H1 (cell line): ENCODE measurements at regions not wholly inside any gene's neighbourhood (a gene's known extent, or its start where the extent isn't known, plus 50 kb on each side); places are given as distances from the start of the nearest gene placed in this dataset.

Experiments
- CTCF ChIA-PET: fragments of 300-600 bp; sonication (Branson Sonifier 250); formaldehyde crosslinking; loops from one replicate; lab custom pipeline; 2021; ENCODE audit not compliant: partially characterized antibody; lab: Charles Lee
- POLR2A ChIA-PET: fragments of 300-600 bp; sonication (Branson Sonifier 250); formaldehyde crosslinking; loops from one replicate; lab custom pipeline; 2021; ENCODE audit warnings: inconsistent platforms; ENCODE audit not compliant: partially characterized antibody; lab: Charles Lee
- DNase-seq, 2 experiments: peaks; one replicate each; pipeline versions ENCODE4 v3.0.0 to v3.0.0-alpha.2; 2010 to 2022; ENCODE audit warnings: low spot score in 2 of 2, low read depth in 1 of 2, mixed read lengths in 1 of 2
- FAIRE-seq: peaks from 2 replicates; lab custom pipeline; 2011; peaks lifted over from hg19 to GRCh38; lab: Jason Lieb, UNC
- H2AFZ ChIP-seq: 2 replicates; pipeline ENCODE4 v1.8.1; 2012; ENCODE audit warnings: low read length, inconsistent platforms
- H2AK5ac ChIP-seq: 2 replicates; pipeline ENCODE4 v1.6.1; 2013; ENCODE audit warnings: low read depth, low read length
- H2BK120ac ChIP-seq: replicated peaks from 2 replicates; pipeline ENCODE3; 2013; ENCODE audit warnings: low read depth, low read length, inconsistent platforms
- H2BK12ac ChIP-seq: 2 replicates; pipeline ENCODE4 v1.6.1; 2013; ENCODE audit warnings: low read depth, low read length
- H2BK15ac ChIP-seq: 2 replicates; pipeline ENCODE4 v1.6.1; 2013; ENCODE audit warnings: low read length
- H2BK20ac ChIP-seq: 2 replicates; pipeline ENCODE4 v1.6.1; 2013; ENCODE audit warnings: low read length
- H2BK5ac ChIP-seq: 2 replicates; pipeline ENCODE4 v1.6.1; 2013; ENCODE audit warnings: low read depth, low read length
- H3K14ac ChIP-seq: 2 replicates; pipeline ENCODE4 v1.6.1; 2013; ENCODE audit warnings: inconsistent platforms; ENCODE audit not compliant: insufficient read length
- H3K18ac ChIP-seq: 2 replicates; pipeline ENCODE4 v1.6.1; 2013; ENCODE audit warnings: low read length; ENCODE audit errors: extremely low read depth
- H3K23ac ChIP-seq: 2 replicates; pipeline ENCODE4 v1.6.1; 2013; ENCODE audit warnings: inconsistent platforms; ENCODE audit not compliant: insufficient read length
- H3K23me2 ChIP-seq: 2 replicates; pipeline ENCODE4 v1.6.1; 2013; ENCODE audit warnings: low read depth, low read length
- H3K27ac ChIP-seq: 2 replicates; pipeline ENCODE4 v1.6.1; 2011; ENCODE audit warnings: low read depth, low read length, inconsistent platforms
- H3K27me3 ChIP-seq, 4 experiments: replicated peaks in 1 of 4; 1 replicate in 1 of 4; 2 replicates in 3 of 4; pipeline versions ENCODE4 v1.6.1 to v1.8.1; 2011 to 2013; ENCODE audit warnings: low read length in 3 of 4, mild to moderate bottlenecking in 3 of 4, inconsistent platforms in 2 of 4, mixed read lengths in 2 of 4, moderate library complexity in 1 of 4; ENCODE audit not compliant: control insufficient read depth in 3 of 4, insufficient read depth in 3 of 4; ENCODE audit errors: extremely low read depth in 1 of 4
- H3K36me3 ChIP-seq, 4 experiments: 2 replicates each; pipeline versions ENCODE4 v1.6.1 to v1.8.1; 2011 to 2013; ENCODE audit warnings: mild to moderate bottlenecking in 4 of 4, low read length in 3 of 4, moderate library complexity in 2 of 4, control low read depth in 1 of 4, inconsistent platforms in 1 of 4; ENCODE audit not compliant: insufficient read depth in 4 of 4, control insufficient read depth in 2 of 4
- H3K4ac ChIP-seq: replicated peaks from 2 replicates; pipeline ENCODE3; 2013; ENCODE audit warnings: low read length, low read depth, mixed read lengths, inconsistent platforms; ENCODE audit not compliant: insufficient read length
- H3K4me1 ChIP-seq, 4 experiments: replicated peaks in 1 of 4; 1 replicate in 1 of 4; 2 replicates in 3 of 4; pipeline versions ENCODE4 v1.6.1 to v1.8.1; 2011 to 2013; ENCODE audit warnings: low read length in 3 of 4, inconsistent platforms in 2 of 4, mixed read lengths in 1 of 4; ENCODE audit not compliant: insufficient read depth in 4 of 4, control insufficient read depth in 3 of 4
- H3K4me2 ChIP-seq, 2 experiments: 2 replicates each; pipeline versions ENCODE4 v1.6.1 to v1.8.1; 2011 to 2013; ENCODE audit warnings: low read depth in 2 of 2, low read length in 2 of 2, control low read depth in 1 of 2, inconsistent platforms in 1 of 2, mild to moderate bottlenecking in 1 of 2; ENCODE audit not compliant: insufficient read depth in 1 of 2
- H3K4me3 ChIP-seq, 4 experiments: fragments of 200-600, 300-600 bp in 1 of 4; sonication (generic), shearing (Covaris generic), sonication (Bioruptor Twin) in 1 of 4; 2 replicates each; pipeline versions ENCODE4 v1.5.1 to v1.8.1; 2011 to 2016; ENCODE audit warnings: low read length in 4 of 4, low read depth in 3 of 4, control low read depth in 2 of 4, inconsistent platforms in 2 of 4, mild to moderate bottlenecking in 2 of 4, mixed read lengths in 1 of 4, moderate library complexity in 1 of 4; ENCODE audit not compliant: insufficient read depth in 2 of 4; ENCODE audit errors: extremely low read depth in 1 of 4
- H3K56ac ChIP-seq: replicated peaks from 2 replicates; pipeline ENCODE3; 2013; ENCODE audit warnings: low read depth, mild to moderate bottlenecking, mixed read lengths, low read length, inconsistent platforms; ENCODE audit not compliant: insufficient read length
- H3K79me1 ChIP-seq: 2 replicates; pipeline ENCODE4 v1.6.1; 2013; ENCODE audit warnings: low read depth, low read length, control low read depth
- H3K79me2 ChIP-seq, 2 experiments: 2 replicates each; pipeline versions ENCODE4 v1.6.1 to v1.8.1; 2012 to 2013; ENCODE audit warnings: low read length in 2 of 2, mild to moderate bottlenecking in 2 of 2, inconsistent platforms in 1 of 2; ENCODE audit not compliant: insufficient read depth in 2 of 2, control insufficient read depth in 1 of 2
- H3K9ac ChIP-seq, 4 experiments: replicated peaks in 1 of 4; 1 replicate in 1 of 4; 2 replicates in 3 of 4; pipeline versions ENCODE4 v1.6.1 to v1.8.1; 2011 to 2013; ENCODE audit warnings: low read depth in 3 of 4, low read length in 3 of 4, control low read depth in 2 of 4, mild to moderate bottlenecking in 2 of 4, moderate library complexity in 2 of 4, inconsistent platforms in 1 of 4; ENCODE audit errors: extremely low read depth in 1 of 4
- H3K9me3 ChIP-seq, 2 experiments: 2 replicates each; pipeline versions ENCODE4 v1.6.1 to v1.8.1; 2012 to 2013; ENCODE audit warnings: mild to moderate bottlenecking in 2 of 2, moderate library complexity in 2 of 2, control low read depth in 1 of 2, inconsistent platforms in 1 of 2, low read depth in 1 of 2, low read length in 1 of 2, mixed read lengths in 1 of 2; ENCODE audit not compliant: insufficient read depth in 2 of 2
- H4K20me1 ChIP-seq, 2 experiments: replicated peaks in 1 of 2; 2 replicates each; pipeline versions ENCODE3 to v1.8.1; 2011 to 2013; ENCODE audit warnings: inconsistent platforms in 2 of 2, low read length in 2 of 2, mild to moderate bottlenecking in 1 of 2; ENCODE audit not compliant: insufficient read depth in 2 of 2, control insufficient read depth in 1 of 2
- H4K5ac ChIP-seq: 2 replicates; pipeline ENCODE4 v1.6.1; 2013; ENCODE audit warnings: low read length, low read depth, mixed read lengths, inconsistent platforms; ENCODE audit not compliant: insufficient read length
- H4K8ac ChIP-seq: 2 replicates; pipeline ENCODE4 v1.8.0; 2013; ENCODE audit warnings: mild to moderate bottlenecking, moderate library complexity, low read length, inconsistent platforms; ENCODE audit not compliant: insufficient read depth; ENCODE audit errors: extremely low read depth
- H4K91ac ChIP-seq: replicated peaks from 2 replicates; pipeline ENCODE3; 2013; ENCODE audit warnings: low read length, mixed read lengths, inconsistent platforms; ENCODE audit not compliant: insufficient read length
- ASH2L ChIP-seq: fragments of 200-600, 300-600 bp; sonication (generic); IDR thresholded peaks from one replicate; pipeline ENCODE4 v1.7.1; 2017; ENCODE audit warnings: low read length
- CBX5 ChIP-seq: fragments of 300-800, 300-1000 bp; sonication (generic); IDR thresholded peaks from 2 replicates; pipeline ENCODE4 v1.7.1; 2016; ENCODE audit warnings: antibody characterized with exemption, low read length, low read depth
- HDAC6 ChIP-seq: IDR thresholded peaks from one replicate; pipeline ENCODE4 v1.7.1; 2012; ENCODE audit warnings: low read depth, mild to moderate bottlenecking, inconsistent platforms, low read length, moderate library complexity
- PHF8 ChIP-seq: fragments of 200-600 bp; sonication (generic); conservative IDR thresholded peaks from 2 replicates; pipeline ENCODE4 v1.7.1; 2012; ENCODE audit warnings: low read depth, mild to moderate bottlenecking, inconsistent platforms, low read length, moderate library complexity
- SAP30 ChIP-seq: fragments of 300-600 bp; sonication (generic); IDR thresholded peaks from 2 replicates; pipeline ENCODE4 v1.7.1; 2012; ENCODE audit warnings: low read length, moderate library complexity, mild to moderate bottlenecking, inconsistent platforms; ENCODE audit not compliant: insufficient read depth, insufficient replicate concordance
- SP2 ChIP-seq: IDR thresholded peaks from 2 replicates; pipeline ENCODE4 v1.6.1; 2012; ENCODE audit warnings: mild to moderate bottlenecking, low read length, inconsistent platforms
- SP4 ChIP-seq: IDR thresholded peaks from 2 replicates; pipeline ENCODE4 v1.6.1; 2012; ENCODE audit warnings: low read length, inconsistent platforms
- TCF12 ChIP-seq: IDR thresholded peaks from 2 replicates; pipeline ENCODE4 v1.6.1; 2011; ENCODE audit warnings: low read depth, mild to moderate bottlenecking, low read length
- WGBS, 2 experiments: shearing (Covaris generic) in 1 of 2; methylation state at CpG; one replicate each; pipeline versions ENCODE4 v1.1.6 to v1.1.7; 2013 to 2015; ENCODE audit warnings: low lambda C conversion rate in 2 of 2, mixed read lengths in 2 of 2, inconsistent platforms in 1 of 2, low coverage in 1 of 2, missing lambda C conversion rate in 1 of 2; ENCODE audit not compliant: insufficient replicate concordance in 2 of 2, insufficient coverage in 1 of 2, insufficient read length in 1 of 2; ENCODE audit errors: extremely low coverage in 1 of 2, missing lambda C conversion rate in 1 of 2; 5-methylcytosine and 5-hydroxymethylcytosine counted together
- TF ChIP-seq, protein P1 (sequence below): IDR thresholded peaks from 2 replicates; pipeline ENCODE4 v1.6.1; 2011; ENCODE audit warnings: low read length, improper control_type of control experiment
- TF ChIP-seq, protein P2 (sequence below): IDR thresholded peaks from 2 replicates; pipeline ENCODE4 v1.6.1; 2012; ENCODE audit warnings: inconsistent platforms
- TF ChIP-seq, protein P3 (sequence below), 3 experiments: IDR thresholded peaks; 1 replicate in 2 of 3; 2 replicates in 1 of 3; pipeline versions ENCODE4 v1.5.1 to v1.6.1; 2011; ENCODE audit warnings: low read length in 3 of 3, mild to moderate bottlenecking in 3 of 3, inconsistent platforms in 2 of 3, low read depth in 1 of 3, moderate library complexity in 1 of 3; ENCODE audit not compliant: insufficient read depth in 1 of 3; ENCODE audit errors: control extremely low read depth in 1 of 3

DNA sequence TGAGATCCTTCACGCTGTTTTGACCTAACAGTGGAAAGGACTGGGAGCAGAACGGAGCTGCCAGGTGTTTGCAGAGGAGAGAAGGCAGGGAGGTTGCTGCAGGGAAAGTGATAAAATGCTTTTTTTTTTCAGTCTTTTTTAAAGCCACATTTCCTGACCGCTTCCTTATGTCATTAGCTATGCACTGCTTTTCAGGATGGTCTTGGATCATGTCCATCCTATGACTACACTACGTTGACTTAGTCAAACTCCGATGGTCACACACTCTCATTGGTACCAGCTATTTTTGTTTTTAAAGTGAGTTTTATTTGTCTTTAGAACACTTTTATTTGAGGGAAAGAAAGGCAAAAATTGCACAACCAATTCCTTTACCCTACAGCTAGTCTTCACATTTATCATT is 89.2 kb upstream of the EXOC2 start:
- Histone ChIP-seq H2BK5ac (no peak overlapping the region), H2AK5ac (no peak overlapping the region), H2BK120ac (no peak overlapping the region), H3K4ac (no peak overlapping the region), H3K4me2 (no peak overlapping the region), H4K20me1 (no peaks in the 10 kb centered on the region), H3K4me3 (no peak overlapping the region), H3K14ac (no peak overlapping the region), H3K36me3 (no peaks in the 10 kb centered on the region), H4K5ac (no peak overlapping the region), H2AFZ (no peak overlapping the region), H3K79me2 (no peaks in the 10 kb centered on the region), H3K4me1 (no peaks in the 10 kb centered on the region), H3K56ac (no peak overlapping the region), H3K27me3 (no peaks in the 10 kb centered on the region), H3K79me1 (no peaks in the 10 kb centered on the region), H2BK15ac (no peak overlapping the region), H3K9me3 (no peaks in the 10 kb centered on the region), H3K18ac (no peak overlapping the region), H3K9ac (no peak overlapping the region), H2BK20ac (no peak overlapping the region), H2BK12ac (no peak overlapping the region), H3K23me2 (no peaks in the 10 kb centered on the region), H3K27ac (no peak overlapping the region), H4K8ac (no peak overlapping the region), H4K91ac (no peak overlapping the region), H3K23ac (no peak overlapping the region)
- CTCF ChIA-PET, result interaction anchor here (0.7 to 2.3 kb wide), 5 partner anchors 16 to 189 kb away, joined by 3 to 12 read pairs (median 4); no protein-coding TSS in a partner anchor
- DNase-seq (no peak), FAIRE-seq (no peak)
- 97% methylated on average over 5 of the region's 5 CpGs; no CpG with 5 or more reads in 1 of the 2 experiments for WGBS, 2 experiments
- POLR2A ChIA-PET, result no interaction called here
- TF ChIP-seq SP2, result no peak
- no peak for TF ChIP-seq HDAC6
- TF ChIP-seq SAP30, result no peak
- TF ChIP-seq, protein P1, sequence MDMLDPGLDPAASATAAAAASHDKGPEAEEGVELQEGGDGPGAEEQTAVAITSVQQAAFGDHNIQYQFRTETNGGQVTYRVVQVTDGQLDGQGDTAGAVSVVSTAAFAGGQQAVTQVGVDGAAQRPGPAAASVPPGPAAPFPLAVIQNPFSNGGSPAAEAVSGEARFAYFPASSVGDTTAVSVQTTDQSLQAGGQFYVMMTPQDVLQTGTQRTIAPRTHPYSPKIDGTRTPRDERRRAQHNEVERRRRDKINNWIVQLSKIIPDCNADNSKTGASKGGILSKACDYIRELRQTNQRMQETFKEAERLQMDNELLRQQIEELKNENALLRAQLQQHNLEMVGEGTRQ, result no peak
- no peak for TF ChIP-seq CBX5
- no peak for TF ChIP-seq SP4
- TF ChIP-seq PHF8, result no peak
- no peak for TF ChIP-seq TCF12
- TF ChIP-seq, protein P2, sequence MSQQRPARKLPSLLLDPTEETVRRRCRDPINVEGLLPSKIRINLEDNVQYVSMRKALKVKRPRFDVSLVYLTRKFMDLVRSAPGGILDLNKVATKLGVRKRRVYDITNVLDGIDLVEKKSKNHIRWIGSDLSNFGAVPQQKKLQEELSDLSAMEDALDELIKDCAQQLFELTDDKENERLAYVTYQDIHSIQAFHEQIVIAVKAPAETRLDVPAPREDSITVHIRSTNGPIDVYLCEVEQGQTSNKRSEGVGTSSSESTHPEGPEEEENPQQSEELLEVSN, result no peak
- no peak for TF ChIP-seq ASH2L
- TF ChIP-seq, protein P3, sequence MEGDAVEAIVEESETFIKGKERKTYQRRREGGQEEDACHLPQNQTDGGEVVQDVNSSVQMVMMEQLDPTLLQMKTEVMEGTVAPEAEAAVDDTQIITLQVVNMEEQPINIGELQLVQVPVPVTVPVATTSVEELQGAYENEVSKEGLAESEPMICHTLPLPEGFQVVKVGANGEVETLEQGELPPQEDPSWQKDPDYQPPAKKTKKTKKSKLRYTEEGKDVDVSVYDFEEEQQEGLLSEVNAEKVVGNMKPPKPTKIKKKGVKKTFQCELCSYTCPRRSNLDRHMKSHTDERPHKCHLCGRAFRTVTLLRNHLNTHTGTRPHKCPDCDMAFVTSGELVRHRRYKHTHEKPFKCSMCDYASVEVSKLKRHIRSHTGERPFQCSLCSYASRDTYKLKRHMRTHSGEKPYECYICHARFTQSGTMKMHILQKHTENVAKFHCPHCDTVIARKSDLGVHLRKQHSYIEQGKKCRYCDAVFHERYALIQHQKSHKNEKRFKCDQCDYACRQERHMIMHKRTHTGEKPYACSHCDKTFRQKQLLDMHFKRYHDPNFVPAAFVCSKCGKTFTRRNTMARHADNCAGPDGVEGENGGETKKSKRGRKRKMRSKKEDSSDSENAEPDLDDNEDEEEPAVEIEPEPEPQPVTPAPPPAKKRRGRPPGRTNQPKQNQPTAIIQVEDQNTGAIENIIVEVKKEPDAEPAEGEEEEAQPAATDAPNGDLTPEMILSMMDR (IDR thresholded peaks at IDR 0.05; ENCODE audit: control extremely low read depth in 1 of 3, insufficient read depth in 1 of 3, low read depth in 1 of 3, low read length in 3 of 3), result no peak
